Bronchial epithelial cell (primary cell): ENCODE measurements at regions not wholly inside any gene's neighbourhood (a gene's known extent, or its start where the extent isn't known, plus 50 kb on each side); places are given as distances from the start of the nearest gene placed in this dataset.

Experiments
- DNase-seq: peaks from one replicate; pipeline ENCODE4 v3.0.0-alpha.2; 2010; ENCODE audit warnings: low read depth
- FAIRE-seq: peaks from 2 replicates; lab custom pipeline; 2011; peaks lifted over from hg19 to GRCh38; lab: Jason Lieb, UNC
- H3K27me3 ChIP-seq: 2 replicates; pipeline ENCODE4 v1.5.1; 2011; ENCODE audit warnings: low read length; ENCODE audit not compliant: control insufficient read depth, insufficient read depth
- H3K36me3 ChIP-seq: 2 replicates; pipeline ENCODE4 v1.5.1; 2011; ENCODE audit warnings: low read length; ENCODE audit not compliant: control insufficient read depth, insufficient read depth
- H3K4me3 ChIP-seq: 2 replicates; pipeline ENCODE4 v1.5.1; 2011; ENCODE audit warnings: mild to moderate bottlenecking, low read depth, low read length, control low read depth
- TF ChIP-seq, protein P1 (sequence below): IDR thresholded peaks from 2 replicates; pipeline ENCODE4 v1.5.1; 2011; ENCODE audit warnings: mild to moderate bottlenecking, moderate library complexity, low read length, control low read depth, inconsistent platforms; ENCODE audit not compliant: insufficient read depth, severe bottlenecking

DNA sequence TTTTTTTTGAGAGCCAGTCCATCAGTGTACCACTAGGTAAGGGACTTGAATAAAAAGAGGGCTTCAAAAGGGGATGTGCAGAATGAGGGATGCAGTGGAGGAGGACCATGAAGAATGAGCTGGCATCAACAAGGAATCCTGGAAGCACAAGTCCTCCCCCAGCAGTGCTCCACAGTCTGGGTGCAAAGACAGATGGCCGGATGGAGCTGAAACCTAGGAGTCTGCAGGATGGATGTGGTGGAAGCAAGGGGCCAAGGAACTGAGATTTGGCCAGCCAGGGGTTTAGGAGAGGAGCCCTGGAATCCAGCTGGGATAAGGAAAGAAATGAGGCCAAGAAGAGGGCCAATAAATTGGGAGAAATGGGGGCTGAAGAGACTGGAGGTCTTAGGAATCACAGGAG is 51.8 kb upstream of the RAB6C start:
- DNase-seq: no peak
- H3K27me3 ChIP-seq: peaks cover 4% of the 10 kb centered on the region
- TF ChIP-seq, protein P1, sequence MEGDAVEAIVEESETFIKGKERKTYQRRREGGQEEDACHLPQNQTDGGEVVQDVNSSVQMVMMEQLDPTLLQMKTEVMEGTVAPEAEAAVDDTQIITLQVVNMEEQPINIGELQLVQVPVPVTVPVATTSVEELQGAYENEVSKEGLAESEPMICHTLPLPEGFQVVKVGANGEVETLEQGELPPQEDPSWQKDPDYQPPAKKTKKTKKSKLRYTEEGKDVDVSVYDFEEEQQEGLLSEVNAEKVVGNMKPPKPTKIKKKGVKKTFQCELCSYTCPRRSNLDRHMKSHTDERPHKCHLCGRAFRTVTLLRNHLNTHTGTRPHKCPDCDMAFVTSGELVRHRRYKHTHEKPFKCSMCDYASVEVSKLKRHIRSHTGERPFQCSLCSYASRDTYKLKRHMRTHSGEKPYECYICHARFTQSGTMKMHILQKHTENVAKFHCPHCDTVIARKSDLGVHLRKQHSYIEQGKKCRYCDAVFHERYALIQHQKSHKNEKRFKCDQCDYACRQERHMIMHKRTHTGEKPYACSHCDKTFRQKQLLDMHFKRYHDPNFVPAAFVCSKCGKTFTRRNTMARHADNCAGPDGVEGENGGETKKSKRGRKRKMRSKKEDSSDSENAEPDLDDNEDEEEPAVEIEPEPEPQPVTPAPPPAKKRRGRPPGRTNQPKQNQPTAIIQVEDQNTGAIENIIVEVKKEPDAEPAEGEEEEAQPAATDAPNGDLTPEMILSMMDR: no peak
- no peak overlapping the region for H3K4me3 ChIP-seq
- no peak for FAIRE-seq
- H3K36me3 ChIP-seq: no peaks in the 10 kb centered on the region

DNA sequence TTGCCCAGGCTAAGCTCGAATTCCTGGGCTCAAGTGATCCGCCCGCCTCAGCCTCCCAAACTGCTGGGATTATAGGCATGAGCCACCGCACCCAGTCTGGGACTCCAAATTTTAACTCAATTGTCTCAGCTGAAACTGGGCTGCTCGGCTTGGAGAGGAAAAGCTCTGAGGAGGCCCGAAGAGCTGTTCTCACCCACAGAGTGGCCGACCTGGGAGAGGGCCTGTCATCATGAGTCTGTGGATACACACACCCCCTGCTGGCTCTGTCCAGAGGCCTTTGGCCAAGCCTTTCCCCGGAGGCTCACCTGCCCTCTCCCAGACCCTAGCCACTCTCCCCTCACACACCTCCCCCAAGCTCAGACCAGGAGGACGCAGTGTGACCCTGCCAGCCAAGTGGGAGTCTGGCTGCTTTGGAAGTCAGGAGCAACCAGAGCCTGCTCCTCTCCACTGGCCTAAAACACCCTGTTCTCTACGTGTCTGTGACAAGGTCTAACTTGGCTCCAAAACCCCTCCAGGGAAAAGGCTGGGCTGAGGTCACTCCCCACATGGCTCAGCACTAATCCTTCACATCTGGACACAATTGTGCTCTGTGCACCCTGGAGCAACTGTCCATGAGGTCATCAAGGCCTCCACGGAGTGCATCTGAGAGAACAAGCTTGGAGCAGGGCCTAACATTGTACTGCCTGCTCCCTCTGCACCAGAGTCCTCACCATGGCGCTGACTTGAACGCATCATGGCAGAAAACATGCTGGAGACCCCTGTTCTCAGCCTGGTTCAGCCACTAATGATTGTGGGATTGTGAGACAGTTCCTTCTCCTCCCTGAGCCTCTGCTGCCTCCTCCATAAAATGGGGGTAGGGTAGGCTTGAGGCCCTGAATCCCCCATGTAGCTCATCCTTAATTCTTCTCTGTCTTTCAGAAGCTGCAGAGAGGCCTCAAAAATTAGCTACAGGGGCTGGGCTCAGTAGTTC is 49.9 kb upstream of the RAB6C start:
- no peaks in the 10 kb centered on the region for H3K36me3 ChIP-seq
- H3K27me3 ChIP-seq: no peaks in the 10 kb centered on the region
- H3K4me3 ChIP-seq: no peak overlapping the region
- FAIRE-seq (no peak), DNase-seq (no peak)
- TF ChIP-seq, protein P1: no peak
